Transverse colon (tissue), 4 donors: ENCODE measurements at regions not wholly inside any gene's neighbourhood (a gene's known extent, or its start where the extent isn't known, plus 50 kb on each side); places are given as distances from the start of the nearest gene placed in this dataset.

Experiments used
- DNase-seq: peaks from one replicate; pipeline ENCODE4 v3.0.0-alpha.2; 2019
- H3K27ac ChIP-seq, 4 donors: fragments of 200-600 bp; sonication (generic); 2 replicates each; pipeline ENCODE4 v1.5.1; 2016 to 2018; ENCODE audit warnings: inconsistent platforms in 4 of 4
- H3K27me3 ChIP-seq: fragments of 200-600 bp; sonication (generic); 2 replicates; pipeline ENCODE4 v1.5.1; 2017; ENCODE audit warnings: inconsistent platforms
- H3K36me3 ChIP-seq, 4 donors: fragments of 200-600 bp; sonication (generic); 2 replicates each; pipeline ENCODE4 v1.5.1; 2017 to 2019; ENCODE audit warnings: inconsistent platforms in 4 of 4
- H3K4me1 ChIP-seq, 4 donors: fragments of 200-600 bp; sonication (generic); 2 replicates each; pipeline ENCODE4 v1.5.1; 2017 to 2020; ENCODE audit warnings: inconsistent platforms in 4 of 4
- H3K4me3 ChIP-seq, 4 donors: fragments of 200-600 bp; sonication (generic); 1 replicate in 1 of 4; 2 replicates in 3 of 4; pipeline versions ENCODE4 v1.5.1 to v1.6.1; 2017 to 2019; ENCODE audit warnings: inconsistent platforms in 4 of 4
- H3K9me3 ChIP-seq, 2 donors: fragments of 200-600 bp; sonication (generic); 2 replicates each; pipeline ENCODE4 v1.5.1; 2017 to 2019; ENCODE audit warnings: inconsistent platforms in 2 of 2
- CTCF ChIP-seq, 5 experiments: fragments of 200-600 bp in 3 of 5; fragments of 450-650 bp in 2 of 5; sonication (generic) in 3 of 5; IDR thresholded peaks; 1 replicate in 2 of 5; 2 replicates in 3 of 5; pipeline ENCODE4 v1.5.1; 2016 to 2017; ENCODE audit warnings: antibody characterized with exemption in 5 of 5, inconsistent platforms in 3 of 5, mild to moderate bottlenecking in 2 of 5, moderate library complexity in 1 of 5
- EP300 ChIP-seq: sonication (generic); formaldehyde crosslinking; IDR thresholded peaks from one replicate; pipeline ENCODE4 v1.6.1; 2017; ENCODE audit warnings: antibody characterized with exemption, low read depth
- POLR2A ChIP-seq: fragments of 450-650 bp; IDR thresholded peaks from one replicate; pipeline ENCODE4 v1.6.1; 2016; ENCODE audit warnings: antibody characterized with exemption, mild to moderate bottlenecking, moderate library complexity
- POLR2AphosphoS5 ChIP-seq, 3 donors: sonication (generic); formaldehyde crosslinking; IDR thresholded peaks; one replicate each; pipeline ENCODE4 v1.6.1; 2016; ENCODE audit warnings: antibody characterized with exemption in 3 of 3
- WGBS, 2 donors: methylation state at CpG; one replicate each; pipeline ENCODE4 v1.1.5; 2018; ENCODE audit warnings: low coverage in 1 of 2; 5-methylcytosine and 5-hydroxymethylcytosine counted together
- in situ Hi-C, 4 donors: fragments of 200-750 bp; cut with MboI; loops; one replicate each; pipeline versions ENCODE4 v1.15.0 to v1.15.1; 2017; ENCODE audit warnings: low sequenced_read_pairs in 3 of 4, low pct_ligation_motif_present in 1 of 4, low pct_unique_long_range_greater_than_20kb in 1 of 4
- intact Hi-C: fragments of 100-400 bp; cut with DNase I; formaldehyde crosslinking; loops from one replicate; pipeline ENCODE4 v1.15.1; 2023; ENCODE audit warnings: low total_unique reads

DNA sequence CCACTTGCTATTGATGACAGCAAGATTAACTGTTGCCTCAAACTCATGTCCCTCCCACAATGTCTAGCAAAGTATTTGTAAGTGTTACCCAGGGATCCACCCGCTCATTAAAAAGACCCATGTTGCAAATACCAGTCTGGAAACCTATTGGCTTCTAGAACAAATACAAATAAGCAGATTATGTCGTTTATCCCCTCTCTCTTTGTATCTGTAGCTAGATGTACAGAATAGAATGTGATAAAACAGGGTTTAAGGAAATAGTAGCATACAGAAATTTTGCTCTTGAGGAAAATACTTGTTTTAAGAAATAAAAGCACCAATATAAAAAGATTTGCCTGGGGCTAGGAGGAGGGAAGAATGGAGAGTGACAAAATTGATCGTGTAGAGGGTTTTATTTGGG, 142.7 kb upstream of the ZIC3 start:
- WGBS, 2 donors, result 0 to 16% methylated on average over 1 to 3 of the region's 3 CpGs
- TF ChIP-seq EP300 (no peak), POLR2A (no peak), POLR2AphosphoS5 (IDR thresholded peaks at IDR 0.05) (no peak), CTCF (IDR thresholded peaks at IDR 0.05) (no peak)
- intact Hi-C loops (no loop called here), in situ Hi-C loops (no loop called here)
- peaks cover 46% of the 10 kb centered on the region for H3K27me3 ChIP-seq
- no peak for DNase-seq
- peaks cover 0 to 11% (median 6%) of the 10 kb centered on the region in 4 donors for H3K4me1 ChIP-seq
- no peaks in the 10 kb centered on the region for H3K9me3 ChIP-seq
- H3K27ac ChIP-seq, result no peak overlapping the region
- no peaks in the 10 kb centered on the region for H3K36me3 ChIP-seq
- H3K4me3 ChIP-seq, result no peak overlapping the region

DNA sequence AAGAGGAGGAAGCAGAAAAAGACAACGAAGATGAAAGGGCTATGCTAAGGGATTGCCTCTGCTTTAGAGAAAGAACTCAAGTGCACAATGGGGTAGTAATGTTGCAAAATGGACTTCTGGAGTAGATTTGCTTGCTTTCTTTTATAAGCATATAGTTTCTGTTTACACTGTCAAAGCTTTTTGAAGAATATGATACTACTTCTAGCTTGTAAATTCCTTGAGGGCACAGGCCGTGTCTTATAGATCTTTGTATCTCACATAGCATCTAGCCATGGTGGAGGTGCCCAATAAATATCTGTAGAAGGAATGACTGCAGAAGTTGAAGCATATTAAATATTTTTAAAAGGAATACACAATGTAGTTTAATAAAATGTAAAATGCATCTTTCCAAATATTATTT, 147.8 kb upstream of the ZIC3 start:
- Histone ChIP-seq H3K9me3 (no peaks in the 10 kb centered on the region), H3K27me3 (no peaks in the 10 kb centered on the region), H3K27ac (no peak overlapping the region), H3K4me3 (no peak overlapping the region), H3K4me1 (no peaks in the 10 kb centered on the region), H3K36me3 (no peaks in the 10 kb centered on the region)
- DNase-seq, result no peak
- in situ Hi-C loops (no loop called here), intact Hi-C loops (no loop called here)
- WGBS, 2 donors, result 35 to 40% methylated on average over 1 to 2 of the region's 2 CpGs
- TF ChIP-seq EP300, result no peak

- no peak for TF ChIP-seq CTCF (IDR thresholded peaks at IDR 0.05)
- no peak for TF ChIP-seq EP300
- no peak for TF ChIP-seq POLR2A
- WGBS, 2 donors, result 39 to 60% methylated on average over 1 to 3 of the region's 3 CpGs
- intact Hi-C loops, result no loop called here
- H3K36me3 ChIP-seq, result no peaks in the 10 kb centered on the region
- no peak overlapping the region for H3K27ac ChIP-seq
- H3K9me3 ChIP-seq, result no peaks in the 10 kb centered on the region
- H3K4me3 ChIP-seq, result no peak overlapping the region
- H3K27me3 ChIP-seq, result no peaks in the 10 kb centered on the region
- no peak for DNase-seq
- H3K4me1 ChIP-seq, result no peaks in the 10 kb centered on the region
- in situ Hi-C loops, result no loop called here
These were observed 152.7 kb upstream of the ZIC3 start for GRCh38 chrX:137413190-137413589.

- intact Hi-C loops, result no loop called here
- WGBS, 2 donors, result 83% methylated on average over 26 of the region's 26 CpGs; no CpG with 5 or more reads in 1 of the 2 donors
- Histone ChIP-seq H3K27ac (no peak overlapping the region), H3K4me1 (no peaks in the 10 kb centered on the region), H3K4me3 (no peak overlapping the region), H3K36me3 (no peaks in the 10 kb centered on the region), H3K27me3 (no peaks in the 10 kb centered on the region), H3K9me3 (no peaks in the 10 kb centered on the region)
- no peak for TF ChIP-seq EP300
- no peak for TF ChIP-seq POLR2A
- TF ChIP-seq POLR2AphosphoS5 (IDR thresholded peaks at IDR 0.05), result no peak
- no peak for TF ChIP-seq CTCF (IDR thresholded peaks at IDR 0.05)
- in situ Hi-C loops, result no loop called here
- DNase-seq, result no peak
These were observed 160.3 kb upstream of the ZIC3 start for GRCh38 chrX:137405449-137406140.

GRCh38 chrX:137401092-137401491, 164.8 kb upstream of the ZIC3 start:
- 56% methylated on average over 4 of the region's 4 CpGs; no CpG with 5 or more reads in 1 of the 2 donors for WGBS, 2 donors
- no peaks in the 10 kb centered on the region for H3K36me3 ChIP-seq
- no peak overlapping the region for H3K27ac ChIP-seq
- no peak overlapping the region for H3K4me3 ChIP-seq
- no peaks in the 10 kb centered on the region for H3K9me3 ChIP-seq
- H3K4me1 ChIP-seq, result no peaks in the 10 kb centered on the region
- intact Hi-C loops, result no loop called here
- no peaks in the 10 kb centered on the region for H3K27me3 ChIP-seq
- TF ChIP-seq POLR2A (no peak), EP300 (no peak), POLR2AphosphoS5 (IDR thresholded peaks at IDR 0.05) (no peak), CTCF (IDR thresholded peaks at IDR 0.05) (no peak)
- DNase-seq, result no peak
- in situ Hi-C loops, result no loop called here
